Fibroblast of lung (primary cell): ENCODE measurements at regions not wholly inside any gene's neighbourhood (a gene's known extent, or its start where the extent isn't known, plus 50 kb on each side); places are given as distances from the start of the nearest gene placed in this dataset.

Experiments used
- DNase-seq, 2 donors: peaks; one replicate each; pipeline versions ENCODE4 v3.0.0 to v3.0.0-alpha.2; 2010; ENCODE audit warnings: low read depth in 2 of 2
- H2AFZ ChIP-seq: 2 replicates; pipeline ENCODE4 v1.5.1; 2012; ENCODE audit warnings: low read length, control low read depth, inconsistent platforms
- H3K27ac ChIP-seq: 2 replicates; pipeline ENCODE4 v1.5.1; 2011; ENCODE audit warnings: low read length, control low read depth; ENCODE audit not compliant: insufficient read depth
- H3K27me3 ChIP-seq: 2 replicates; pipeline ENCODE4 v1.5.1; 2011; ENCODE audit warnings: mild to moderate bottlenecking, low read length; ENCODE audit not compliant: control insufficient read depth, insufficient read depth
- H3K36me3 ChIP-seq: 2 replicates; pipeline ENCODE4 v1.5.1; 2011; ENCODE audit warnings: low read length; ENCODE audit not compliant: control insufficient read depth, insufficient read depth
- H3K4me1 ChIP-seq: 2 replicates; pipeline ENCODE4 v1.5.1; 2011; ENCODE audit warnings: low read length; ENCODE audit not compliant: control insufficient read depth, insufficient read depth; ENCODE audit errors: extremely low read depth
- H3K4me2 ChIP-seq: 2 replicates; pipeline ENCODE4 v1.5.1; 2011; ENCODE audit warnings: low read length, control low read depth; ENCODE audit not compliant: insufficient read depth; ENCODE audit errors: extremely low read depth
- H3K4me3 ChIP-seq, 4 experiments: fragments of 200-600 bp in 1 of 4; sonication (generic) in 1 of 4; replicated peaks in 1 of 4; 2 replicates each; pipeline ENCODE4 v1.5.1; 2011 to 2016; ENCODE audit warnings: low read length in 4 of 4, low read depth in 3 of 4, mild to moderate bottlenecking in 3 of 4, control low read depth in 2 of 4, inconsistent platforms in 1 of 4, mixed read lengths in 1 of 4; ENCODE audit not compliant: insufficient read depth in 1 of 4; ENCODE audit errors: control extremely low read depth in 1 of 4
- H3K79me2 ChIP-seq: 2 replicates; pipeline ENCODE4 v1.5.1; 2012; ENCODE audit warnings: mild to moderate bottlenecking, low read length, inconsistent platforms; ENCODE audit not compliant: control insufficient read depth, insufficient read depth
- H3K9ac ChIP-seq: 2 replicates; pipeline ENCODE4 v1.5.1; 2011; ENCODE audit warnings: mild to moderate bottlenecking, low read length, control low read depth; ENCODE audit not compliant: insufficient read depth
- H3K9me3 ChIP-seq: 2 replicates; pipeline ENCODE4 v1.5.1; 2012; ENCODE audit warnings: low read depth, low read length; ENCODE audit not compliant: control insufficient read depth, insufficient read depth
- H4K20me1 ChIP-seq: 2 replicates; pipeline ENCODE4 v1.5.1; 2011; ENCODE audit warnings: low read length; ENCODE audit not compliant: control insufficient read depth, insufficient read depth; ENCODE audit errors: extremely low read depth
- CTCF ChIP-seq, 2 donors: IDR thresholded peaks in 1 of 2; conservative IDR thresholded peaks in 1 of 2; 1 replicate in 1 of 2; 2 replicates in 1 of 2; pipeline ENCODE4 v1.5.1; 2011 to 2012; ENCODE audit warnings: low read length in 2 of 2, control low read depth in 1 of 2, inconsistent platforms in 1 of 2, low read depth in 1 of 2, mild to moderate bottlenecking in 1 of 2
- EZH2 ChIP-seq: IDR thresholded peaks from 2 replicates; pipeline ENCODE4 v1.5.1; 2012; ENCODE audit warnings: low read length, control low read depth, mild to moderate bottlenecking; ENCODE audit errors: missing control alignments

GRCh38 chrX:6371353-6371752 lies 142.7 kb upstream of the NLGN4X start:
- Histone ChIP-seq H3K4me3 (no peak overlapping the region), H3K27ac (no peak overlapping the region), H3K4me1 (no peaks in the 10 kb centered on the region), H3K4me2 (no peak overlapping the region), H3K79me2 (no peaks in the 10 kb centered on the region), H3K9ac (no peak overlapping the region), H3K27me3 (no peaks in the 10 kb centered on the region), H4K20me1 (no peaks in the 10 kb centered on the region), H2AFZ (no peak overlapping the region), H3K36me3 (no peaks in the 10 kb centered on the region), H3K9me3 (no peaks in the 10 kb centered on the region)
- TF ChIP-seq CTCF (conservative IDR thresholded peaks at IDR 0.05 in 1 of 2, IDR thresholded peaks at IDR 0.05 in 1 of 2; ENCODE audit: low read depth in 1 of 2, low read length in 2 of 2): no peak
- TF ChIP-seq EZH2: no peak
- DNase-seq: no peak

- H3K27me3 ChIP-seq: no peaks in the 10 kb centered on the region
- no peaks in the 10 kb centered on the region for H3K9me3 ChIP-seq
- no peak overlapping the region for H3K4me2 ChIP-seq
- H3K36me3 ChIP-seq: no peaks in the 10 kb centered on the region
- no peak overlapping the region for H2AFZ ChIP-seq
- no peaks in the 10 kb centered on the region for H3K79me2 ChIP-seq
- DNase-seq: peak in 1 of 2 donors; percentile 0
- H3K4me3 ChIP-seq: no peak overlapping the region
- no peak for TF ChIP-seq CTCF (conservative IDR thresholded peaks at IDR 0.05 in 1 of 2, IDR thresholded peaks at IDR 0.05 in 1 of 2; ENCODE audit: low read depth in 1 of 2, low read length in 2 of 2)
- no peaks in the 10 kb centered on the region for H4K20me1 ChIP-seq
- H3K4me1 ChIP-seq: no peaks in the 10 kb centered on the region
- H3K9ac ChIP-seq: no peak overlapping the region
- no peak overlapping the region for H3K27ac ChIP-seq
These were observed 134.5 kb upstream of the NLGN4X start for GRCh38 chrX:6363188-6363587.

- no peak overlapping the region for H3K4me3 ChIP-seq
- H3K27me3 ChIP-seq: no peaks in the 10 kb centered on the region
- H3K4me2 ChIP-seq: no peak overlapping the region
- no peaks in the 10 kb centered on the region for H3K9me3 ChIP-seq
- DNase-seq: no peak
- H3K4me1 ChIP-seq: no peaks in the 10 kb centered on the region
- H3K27ac ChIP-seq: no peak overlapping the region
- TF ChIP-seq EZH2: no peak
- TF ChIP-seq CTCF (conservative IDR thresholded peaks at IDR 0.05 in 1 of 2, IDR thresholded peaks at IDR 0.05 in 1 of 2; ENCODE audit: low read depth in 1 of 2, low read length in 2 of 2): no peak
- no peaks in the 10 kb centered on the region for H4K20me1 ChIP-seq
- no peak overlapping the region for H3K9ac ChIP-seq
- no peaks in the 10 kb centered on the region for H3K79me2 ChIP-seq
- no peaks in the 10 kb centered on the region for H3K36me3 ChIP-seq
- H2AFZ ChIP-seq: no peak overlapping the region
These were observed 96.8 kb upstream of the NLGN4X start for GRCh38 chrX:6325437-6325836.
